Immature natural killer cell (primary cell): ENCODE measurements at regions not wholly inside any gene's neighbourhood (a gene's known extent, or its start where the extent isn't known, plus 50 kb on each side); places are given as distances from the start of the nearest gene placed in this dataset.

Experiments
- DNase-seq, 3 donors: peaks; one replicate each; pipeline ENCODE4 v3.0.0; 2022; ENCODE audit warnings: mixed read lengths in 1 of 3
- H3K27ac Mint-ChIP-seq, 6 donors: one replicate each; pipeline ENCODE4 v1.8.0; 2020; ENCODE audit warnings: mixed read lengths in 6 of 6, mild to moderate bottlenecking in 5 of 6, inconsistent platforms in 4 of 6, moderate library complexity in 3 of 6
- H3K27me3 Mint-ChIP-seq, 3 donors: one replicate each; pipeline ENCODE4 v1.8.0; 2020 to 2021; ENCODE audit warnings: low read depth in 3 of 3, mild to moderate bottlenecking in 3 of 3, mixed read lengths in 3 of 3, moderate library complexity in 3 of 3, inconsistent platforms in 1 of 3
- H3K36me3 Mint-ChIP-seq, 3 donors: one replicate each; pipeline ENCODE4 v1.8.0; 2020; ENCODE audit warnings: mixed read lengths in 3 of 3, inconsistent platforms in 2 of 3, mild to moderate bottlenecking in 2 of 3
- H3K4me1 Mint-ChIP-seq, 2 donors: one replicate each; pipeline ENCODE4 v1.8.0; 2020; ENCODE audit warnings: inconsistent platforms in 2 of 2, mild to moderate bottlenecking in 2 of 2, mixed read lengths in 2 of 2, moderate library complexity in 1 of 2
- H3K4me3 Mint-ChIP-seq, 5 donors: one replicate each; pipeline ENCODE4 v1.8.0; 2020; ENCODE audit warnings: mild to moderate bottlenecking in 5 of 5, mixed read lengths in 5 of 5, inconsistent platforms in 3 of 5, moderate library complexity in 3 of 5
- H3K9me3 Mint-ChIP-seq, 6 donors: one replicate each; pipeline ENCODE4 v1.8.0; 2020; ENCODE audit warnings: mild to moderate bottlenecking in 6 of 6, mixed read lengths in 6 of 6, inconsistent platforms in 4 of 6, moderate library complexity in 3 of 6

- no peak overlapping the region for H3K4me3 Mint-ChIP-seq
- no peaks in the 10 kb centered on the region for H3K36me3 Mint-ChIP-seq
- H3K27ac Mint-ChIP-seq, result no peak overlapping the region
- no peaks in the 10 kb centered on the region for H3K4me1 Mint-ChIP-seq
- H3K9me3 Mint-ChIP-seq, result peaks cover 0 to 40% (median 3%) of the 10 kb centered on the region in 6 donors
- no peak for DNase-seq
- H3K27me3 Mint-ChIP-seq, result no peaks in the 10 kb centered on the region
Measured at GRCh38 chr4:171612907-171613306, 200.3 kb upstream of the GALNTL6 start.

DNA sequence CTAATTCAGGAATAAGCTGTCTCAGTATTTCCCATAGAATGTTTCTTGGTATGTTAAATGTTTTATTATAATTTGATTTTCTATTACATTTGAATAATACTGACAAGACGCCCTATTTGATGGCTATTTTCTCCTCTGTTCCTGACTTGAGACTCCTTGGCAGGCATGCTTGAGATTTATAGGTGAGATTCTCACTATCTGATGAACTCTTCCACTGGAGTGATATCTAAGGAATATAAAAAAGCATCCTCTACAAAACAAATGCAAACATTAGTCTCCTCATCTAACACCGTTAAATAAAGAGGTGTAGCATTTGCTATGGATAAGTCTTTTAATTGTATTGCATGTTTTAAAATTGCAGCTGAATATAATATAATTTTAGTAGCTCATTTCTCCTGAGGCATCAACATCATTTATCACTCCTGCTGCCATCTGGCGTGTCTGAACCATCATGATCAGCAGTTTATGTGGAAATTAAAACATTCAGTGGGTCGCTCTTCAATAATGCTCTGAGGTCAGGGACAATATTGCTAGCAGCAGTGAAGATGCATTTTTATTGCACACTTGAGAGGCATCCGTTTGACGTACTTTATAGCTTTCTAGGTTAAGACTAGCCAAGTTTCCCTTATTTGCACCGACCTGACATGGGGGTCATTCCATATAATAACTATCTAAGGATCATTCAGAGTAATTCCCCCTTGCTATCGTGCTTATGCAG is 210.4 kb upstream of the GALNTL6 start:
- no peak overlapping the region for H3K4me3 Mint-ChIP-seq
- peaks cover 0 to 36% (median 5%) of the 10 kb centered on the region in 6 donors for H3K9me3 Mint-ChIP-seq
- DNase-seq, result no peak
- no peak overlapping the region for H3K27ac Mint-ChIP-seq
- no peaks in the 10 kb centered on the region for H3K27me3 Mint-ChIP-seq
- H3K36me3 Mint-ChIP-seq, result no peaks in the 10 kb centered on the region
- H3K4me1 Mint-ChIP-seq, result no peaks in the 10 kb centered on the region

- Mint-ChIP-seq H3K27ac (no peak overlapping the region), H3K36me3 (no peaks in the 10 kb centered on the region), H3K4me3 (no peak overlapping the region), H3K9me3 (peaks cover 0 to 36% (median 9%) of the 10 kb centered on the region in 6 donors), H3K4me1 (no peaks in the 10 kb centered on the region), H3K27me3 (no peaks in the 10 kb centered on the region)
- no peak for DNase-seq
Measured at GRCh38 chr4:171601091-171601490, 212.1 kb upstream of the GALNTL6 start.

DNA sequence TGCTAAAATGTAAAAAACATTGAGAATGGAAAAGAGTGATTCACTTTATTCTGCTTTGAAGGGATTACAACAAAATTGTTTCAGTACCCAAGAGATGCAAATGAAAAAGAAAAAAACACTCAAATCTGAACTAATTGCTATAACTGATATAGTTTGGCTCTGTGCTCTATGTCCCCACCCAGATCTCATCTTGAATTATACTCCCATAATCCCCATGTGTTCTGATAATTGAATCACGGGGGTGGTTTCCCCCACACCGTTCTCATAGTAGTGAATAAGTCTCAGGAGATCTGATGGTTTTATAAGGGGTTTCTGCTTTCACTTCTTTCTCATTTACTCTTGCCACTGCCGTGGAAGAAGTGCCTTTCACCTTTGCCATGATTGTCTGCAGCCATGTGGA is 213.6 kb upstream of the GALNTL6 start:
- H3K36me3 Mint-ChIP-seq, result no peaks in the 10 kb centered on the region
- no peaks in the 10 kb centered on the region for H3K4me1 Mint-ChIP-seq
- no peak overlapping the region for H3K4me3 Mint-ChIP-seq
- no peak overlapping the region for H3K27ac Mint-ChIP-seq
- DNase-seq, result no peak
- no peaks in the 10 kb centered on the region for H3K27me3 Mint-ChIP-seq
- peaks cover 0 to 36% (median 10%) of the 10 kb centered on the region in 6 donors for H3K9me3 Mint-ChIP-seq

DNA sequence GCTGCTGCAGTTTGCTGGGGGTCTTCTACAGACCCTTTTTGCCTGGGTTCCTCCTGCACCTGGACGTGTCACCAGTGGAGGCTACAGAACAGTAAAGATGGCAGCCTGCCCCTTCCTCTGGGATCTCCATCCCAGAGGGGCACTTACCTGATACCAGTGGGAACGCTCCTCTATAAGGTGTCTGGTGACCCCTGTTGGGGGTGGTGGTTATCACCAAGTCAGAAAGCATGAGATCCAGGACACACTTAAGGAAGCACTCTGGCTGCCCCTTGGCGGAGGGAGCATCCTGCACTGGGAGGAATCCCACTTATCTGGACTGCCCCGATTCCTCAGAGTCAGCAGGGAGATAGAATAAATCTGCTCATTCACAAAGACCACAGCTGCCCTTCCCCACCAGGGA is 218.9 kb upstream of the GALNTL6 start:
- H3K36me3 Mint-ChIP-seq, result peaks cover 0 to 3% (median 0%) of the 10 kb centered on the region in 3 donors
- no peaks in the 10 kb centered on the region for H3K27me3 Mint-ChIP-seq
- H3K27ac Mint-ChIP-seq, result no peak overlapping the region
- H3K9me3 Mint-ChIP-seq, result peaks cover 10 to 45% (median 19%) of the 10 kb centered on the region in 6 donors
- no peak for DNase-seq
- no peak overlapping the region for H3K4me3 Mint-ChIP-seq
- no peaks in the 10 kb centered on the region for H3K4me1 Mint-ChIP-seq

DNA sequence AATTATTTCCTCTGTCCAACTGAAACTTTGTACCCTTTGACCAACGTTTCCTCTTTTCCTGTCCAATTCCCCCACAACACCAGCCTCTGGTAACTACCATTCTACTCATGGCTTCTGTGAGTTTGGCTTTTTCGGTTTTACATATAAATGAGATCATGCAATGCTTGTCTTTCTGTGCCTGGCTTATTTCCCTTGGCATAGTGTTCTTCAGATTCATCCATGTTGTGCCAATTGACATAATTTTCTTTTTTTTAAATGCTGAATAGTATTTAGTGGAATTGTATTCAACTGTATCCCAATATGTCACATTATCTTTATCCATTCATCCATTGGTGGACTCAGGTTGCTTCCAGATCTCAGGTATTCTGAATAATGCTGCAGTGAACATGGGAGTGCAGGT is 222.5 kb upstream of the GALNTL6 start:
- Mint-ChIP-seq H3K4me3 (no peak overlapping the region), H3K9me3 (peaks cover 4 to 38% (median 17%) of the 10 kb centered on the region in 6 donors), H3K36me3 (peaks cover 0 to 3% (median 0%) of the 10 kb centered on the region in 3 donors), H3K27me3 (no peaks in the 10 kb centered on the region), H3K4me1 (no peaks in the 10 kb centered on the region), H3K27ac (no peak overlapping the region)
- DNase-seq, result no peak

DNA sequence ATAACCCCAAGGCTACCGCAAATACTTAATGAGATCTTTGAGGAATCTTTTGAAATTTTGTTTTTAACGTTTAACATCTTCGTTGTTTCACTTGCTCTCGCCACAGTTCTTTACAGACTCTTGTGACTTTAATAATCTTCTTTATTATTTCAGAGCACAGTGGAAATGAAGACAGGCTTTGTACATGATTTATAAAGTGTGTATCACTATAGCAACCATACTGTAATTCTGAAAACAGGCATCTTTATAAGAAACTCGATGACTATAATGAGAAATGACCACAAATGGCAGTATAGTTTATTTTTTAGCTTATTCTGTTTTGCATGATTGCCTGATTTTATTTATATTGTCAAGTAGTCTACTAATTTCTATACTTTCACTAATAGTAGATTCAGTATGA is 224.4 kb upstream of the GALNTL6 start:
- Mint-ChIP-seq H3K27ac (no peak overlapping the region), H3K36me3 (peaks cover 0 to 3% (median 0%) of the 10 kb centered on the region in 3 donors), H3K4me3 (no peak overlapping the region)

DNA sequence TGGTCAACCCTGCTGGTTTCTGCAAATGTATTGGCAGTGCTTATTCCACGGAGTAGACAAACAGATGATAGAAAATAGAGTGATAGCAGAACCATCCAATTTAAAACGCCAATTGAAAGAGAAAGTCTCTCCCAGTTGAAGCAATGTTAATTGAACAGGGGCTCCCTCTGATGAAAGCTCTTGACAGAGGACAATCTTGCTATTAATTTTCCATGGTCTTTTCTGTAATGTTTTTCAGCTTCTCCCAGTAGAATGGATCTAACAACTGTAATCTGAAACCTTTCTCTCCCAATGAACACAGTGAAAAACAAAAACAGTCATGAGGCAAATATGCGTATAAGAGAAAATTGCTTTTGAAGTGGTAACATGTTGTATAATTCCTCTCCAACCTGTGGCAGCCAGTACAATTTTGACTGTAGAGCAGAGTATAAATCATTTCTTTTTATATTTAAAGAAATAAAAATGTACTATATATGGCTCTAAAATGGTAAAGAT is 225.1 kb upstream of the GALNTL6 start:
- Mint-ChIP-seq H3K4me1 (no peaks in the 10 kb centered on the region), H3K4me3 (no peak overlapping the region), H3K36me3 (peaks cover 0 to 3% (median 0%) of the 10 kb centered on the region in 3 donors), H3K27ac (no peak overlapping the region), H3K27me3 (no peaks in the 10 kb centered on the region), H3K9me3 (peaks cover 2 to 28% (median 11%) of the 10 kb centered on the region in 6 donors)
- DNase-seq, result no peak

More for the DNA sequence above, 224.4 kb upstream of the GALNTL6 start:
- Mint-ChIP-seq H3K4me1 (no peaks in the 10 kb centered on the region), H3K27me3 (no peaks in the 10 kb centered on the region), H3K9me3 (peaks cover 7 to 33% (median 13%) of the 10 kb centered on the region in 6 donors)
- no peak for DNase-seq

DNA sequence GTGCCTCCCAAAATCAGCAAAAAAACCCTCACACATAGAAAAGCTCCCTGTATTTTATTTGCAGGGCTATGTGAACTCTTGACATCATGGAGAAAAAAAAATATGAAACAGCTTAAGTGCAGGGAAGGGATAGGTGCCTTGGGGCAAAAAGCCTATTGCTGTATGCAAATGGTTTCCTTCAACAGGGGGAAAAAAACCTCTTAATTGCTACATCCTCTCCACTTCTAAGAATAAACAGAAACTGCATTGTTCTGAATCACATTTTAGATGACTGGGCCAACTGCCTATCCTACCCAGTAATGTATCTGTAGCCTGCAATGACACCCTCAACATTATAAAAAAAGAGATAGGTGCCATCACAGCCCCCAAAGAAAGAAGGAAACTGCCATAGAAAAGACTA is 229.4 kb upstream of the GALNTL6 start:
- Mint-ChIP-seq H3K9me3 (peaks cover 2 to 22% (median 11%) of the 10 kb centered on the region in 6 donors), H3K4me3 (no peak overlapping the region), H3K27me3 (no peaks in the 10 kb centered on the region), H3K27ac (no peak overlapping the region), H3K4me1 (no peaks in the 10 kb centered on the region), H3K36me3 (no peaks in the 10 kb centered on the region)
- no peak for DNase-seq

- Mint-ChIP-seq H3K4me1 (no peaks in the 10 kb centered on the region), H3K27ac (no peak overlapping the region), H3K36me3 (no peaks in the 10 kb centered on the region), H3K4me3 (no peak overlapping the region), H3K27me3 (no peaks in the 10 kb centered on the region), H3K9me3 (peaks cover 2 to 29% (median 12%) of the 10 kb centered on the region in 6 donors)
- DNase-seq, result no peak
Measured at GRCh38 chr4:171582961-171583581, 230.1 kb upstream of the GALNTL6 start.

DNA sequence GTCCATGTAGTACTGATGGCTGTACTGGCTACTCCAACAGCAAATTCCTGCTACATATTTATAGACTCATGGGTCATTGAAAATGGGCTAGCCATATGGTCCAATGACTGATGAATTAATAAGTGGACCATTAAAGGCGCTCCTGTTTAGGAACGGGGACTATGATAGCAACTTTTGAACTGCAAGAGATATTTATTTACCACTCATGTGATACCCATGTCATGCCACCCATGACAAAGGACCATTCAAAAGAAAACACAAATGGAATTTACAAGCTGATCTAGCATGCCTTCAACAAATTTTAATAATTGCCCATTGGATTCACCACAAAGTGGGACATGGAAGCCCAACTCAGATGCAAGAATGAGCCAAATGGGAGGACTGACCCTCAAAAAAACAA is 240.0 kb upstream of the GALNTL6 start:
- H3K4me1 Mint-ChIP-seq, result no peaks in the 10 kb centered on the region
- H3K4me3 Mint-ChIP-seq, result no peak overlapping the region
- DNase-seq, result no peak
- H3K9me3 Mint-ChIP-seq, result peaks cover 5 to 21% (median 14%) of the 10 kb centered on the region in 6 donors
- no peaks in the 10 kb centered on the region for H3K36me3 Mint-ChIP-seq
- H3K27me3 Mint-ChIP-seq, result peaks cover 0 to 2% (median 0%) of the 10 kb centered on the region in 3 donors
- no peak overlapping the region for H3K27ac Mint-ChIP-seq

- H3K27me3 Mint-ChIP-seq, result peaks cover 0 to 3% (median 2%) of the 10 kb centered on the region in 3 donors
- peaks cover 0 to 10% of the 10 kb centered on the region in 2 donors for H3K4me1 Mint-ChIP-seq
- peaks cover 0 to 14% (median 3%) of the 10 kb centered on the region in 6 donors for H3K9me3 Mint-ChIP-seq
- no peak overlapping the region for H3K4me3 Mint-ChIP-seq
- H3K36me3 Mint-ChIP-seq, result no peaks in the 10 kb centered on the region
- DNase-seq, result no peak
- H3K27ac Mint-ChIP-seq, result no peak overlapping the region
Measured at GRCh38 chr4:171565130-171565788, 247.9 kb upstream of the GALNTL6 start.

DNA sequence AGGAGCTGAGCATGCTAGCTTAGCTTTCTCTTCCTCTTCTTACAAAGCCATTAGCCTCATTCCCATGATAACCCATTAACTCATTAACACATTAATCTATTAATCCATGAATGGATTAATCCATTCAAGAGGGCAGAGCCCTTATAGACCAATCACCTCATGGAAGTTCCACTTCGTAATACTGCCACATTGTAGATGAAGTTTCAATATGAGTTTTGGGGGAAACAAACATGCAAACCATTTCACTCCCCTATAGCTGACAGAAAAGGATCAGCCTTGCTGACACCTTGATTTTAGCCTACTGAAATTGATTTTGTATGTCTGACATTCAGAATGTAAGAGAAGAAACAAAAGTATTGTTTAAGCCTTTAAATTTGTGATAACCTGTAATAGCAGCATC is 251.8 kb upstream of the GALNTL6 start:
- Mint-ChIP-seq H3K4me3 (no peak overlapping the region), H3K4me1 (peaks cover 0 to 10% of the 10 kb centered on the region in 2 donors), H3K27me3 (peaks cover 0 to 3% (median 0%) of the 10 kb centered on the region in 3 donors), H3K27ac (no peak overlapping the region), H3K36me3 (no peaks in the 10 kb centered on the region), H3K9me3 (peaks cover 0 to 16% (median 2%) of the 10 kb centered on the region in 6 donors)
- DNase-seq, result no peak

DNA sequence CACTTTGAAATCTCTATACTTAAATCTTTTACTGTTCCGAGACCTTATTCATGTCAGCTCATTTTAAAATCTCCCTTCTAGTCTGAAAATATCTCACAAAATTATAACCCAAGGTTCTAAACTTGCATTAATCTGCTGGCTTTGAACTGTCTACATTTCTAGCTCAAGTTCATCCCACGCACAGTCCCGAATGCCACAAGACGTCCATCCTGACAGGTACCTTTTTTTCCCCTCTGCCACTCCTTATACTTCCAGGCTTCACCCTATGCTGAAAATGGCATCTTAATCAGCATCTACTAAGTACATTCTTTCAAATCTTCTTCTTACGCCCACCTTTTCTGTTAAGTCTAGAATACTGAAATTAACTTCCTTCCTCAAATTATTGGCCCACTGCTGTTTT is 259.2 kb upstream of the GALNTL6 start:
- Mint-ChIP-seq H3K4me1 (no peaks in the 10 kb centered on the region), H3K4me3 (no peak overlapping the region), H3K36me3 (no peaks in the 10 kb centered on the region), H3K27me3 (no peaks in the 10 kb centered on the region), H3K9me3 (peaks cover 1 to 20% (median 13%) of the 10 kb centered on the region in 6 donors), H3K27ac (no peak overlapping the region)
- DNase-seq, result no peak
